WERI-Rb-1 (cell line): ENCODE measurements at regions not wholly inside any gene's neighbourhood (a gene's known extent, or its start where the extent isn't known, plus 50 kb on each side); places are given as distances from the start of the nearest gene placed in this dataset.
A peak's percentile ranks its signal among the peaks of the same experiment; 100 is the strongest.

ENCODE experiments used
- DNase-seq: peaks from one replicate; pipeline ENCODE4 v3.0.0-alpha.2; 2020
- H3K27ac ChIP-seq: fragments of 250-450 bp; sonication (Bioruptor Pico); 2 replicates; pipeline ENCODE4 v1.5.1; 2020; ENCODE audit warnings: mild to moderate bottlenecking, moderate library complexity
- H3K27me3 ChIP-seq: fragments of 250-450 bp; sonication (Bioruptor Pico); 2 replicates; pipeline ENCODE4 v1.5.1; 2021; ENCODE audit warnings: mild to moderate bottlenecking, low read depth, moderate library complexity; ENCODE audit not compliant: insufficient read depth, severe bottlenecking
- H3K36me3 ChIP-seq: fragments of 250-450 bp; sonication (Bioruptor Pico); 2 replicates; pipeline ENCODE4 v1.5.1; 2020; ENCODE audit warnings: mild to moderate bottlenecking, moderate library complexity
- H3K4me3 ChIP-seq: 2 replicates; pipeline ENCODE4 v1.5.1; 2011; ENCODE audit warnings: low read depth, mild to moderate bottlenecking, control low read depth, low read length
- H3K9me3 ChIP-seq: fragments of 250-450 bp; sonication (Bioruptor Pico); 2 replicates; pipeline ENCODE4 v1.5.1; 2021; ENCODE audit warnings: mild to moderate bottlenecking, moderate library complexity; ENCODE audit not compliant: severe bottlenecking
- TF ChIP-seq, protein P1 (sequence below): IDR thresholded peaks from 2 replicates; pipeline ENCODE4 v1.5.1; 2011; ENCODE audit warnings: low read depth, mild to moderate bottlenecking, control low read depth, inconsistent platforms, low read length

DNA sequence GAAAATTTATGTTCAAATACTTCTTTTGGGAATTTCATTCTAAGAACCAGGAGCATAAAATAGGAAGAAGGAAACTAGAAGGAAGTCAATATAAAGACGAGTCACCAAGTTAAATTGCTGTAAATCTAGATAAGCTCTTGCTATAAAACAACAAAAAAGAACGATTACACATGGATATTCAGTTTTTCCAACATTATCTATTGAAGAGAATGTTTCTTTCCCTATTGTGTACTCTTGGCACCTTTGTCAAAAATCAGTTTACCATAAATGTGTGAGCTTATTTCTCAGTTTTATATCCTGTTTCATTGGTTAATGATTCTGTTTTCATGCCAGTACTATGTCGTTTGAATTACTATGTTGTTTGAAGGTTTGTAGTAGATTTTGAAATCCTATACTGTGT is 536.3 kb upstream of the MKI67 start:
- no peak overlapping the region for H3K27ac ChIP-seq
- no peak overlapping the region for H3K4me3 ChIP-seq
- H3K27me3 ChIP-seq = no peaks in the 10 kb centered on the region
- H3K9me3 ChIP-seq = no peaks in the 10 kb centered on the region
- TF ChIP-seq, protein P1, sequence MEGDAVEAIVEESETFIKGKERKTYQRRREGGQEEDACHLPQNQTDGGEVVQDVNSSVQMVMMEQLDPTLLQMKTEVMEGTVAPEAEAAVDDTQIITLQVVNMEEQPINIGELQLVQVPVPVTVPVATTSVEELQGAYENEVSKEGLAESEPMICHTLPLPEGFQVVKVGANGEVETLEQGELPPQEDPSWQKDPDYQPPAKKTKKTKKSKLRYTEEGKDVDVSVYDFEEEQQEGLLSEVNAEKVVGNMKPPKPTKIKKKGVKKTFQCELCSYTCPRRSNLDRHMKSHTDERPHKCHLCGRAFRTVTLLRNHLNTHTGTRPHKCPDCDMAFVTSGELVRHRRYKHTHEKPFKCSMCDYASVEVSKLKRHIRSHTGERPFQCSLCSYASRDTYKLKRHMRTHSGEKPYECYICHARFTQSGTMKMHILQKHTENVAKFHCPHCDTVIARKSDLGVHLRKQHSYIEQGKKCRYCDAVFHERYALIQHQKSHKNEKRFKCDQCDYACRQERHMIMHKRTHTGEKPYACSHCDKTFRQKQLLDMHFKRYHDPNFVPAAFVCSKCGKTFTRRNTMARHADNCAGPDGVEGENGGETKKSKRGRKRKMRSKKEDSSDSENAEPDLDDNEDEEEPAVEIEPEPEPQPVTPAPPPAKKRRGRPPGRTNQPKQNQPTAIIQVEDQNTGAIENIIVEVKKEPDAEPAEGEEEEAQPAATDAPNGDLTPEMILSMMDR = no peak
- no peaks in the 10 kb centered on the region for H3K36me3 ChIP-seq
- no peak for DNase-seq

DNA sequence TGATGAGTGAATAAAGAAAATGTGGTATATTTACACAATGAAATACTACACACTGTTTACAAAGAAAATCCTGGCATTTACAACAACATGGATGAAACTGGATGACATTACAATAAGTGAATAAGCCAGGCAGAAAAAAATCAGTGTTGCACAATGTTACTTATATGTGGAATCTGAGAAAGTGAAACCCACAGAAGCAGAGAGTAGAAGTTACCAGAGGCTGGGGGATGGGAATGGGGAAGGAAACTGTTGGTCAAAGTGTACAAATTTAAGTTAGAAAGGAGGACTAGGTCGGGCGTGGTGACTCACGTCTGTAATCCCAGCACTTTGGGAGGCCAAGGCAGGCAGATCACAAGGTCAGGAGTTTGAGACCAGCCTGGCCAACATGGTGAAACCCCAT is 538.5 kb upstream of the MKI67 start:
- H3K36me3 ChIP-seq = no peaks in the 10 kb centered on the region
- TF ChIP-seq, protein P1 = no peak
- no peak for DNase-seq
- no peak overlapping the region for H3K4me3 ChIP-seq
- no peaks in the 10 kb centered on the region for H3K27me3 ChIP-seq
- H3K27ac ChIP-seq = no peak overlapping the region
- H3K9me3 ChIP-seq = no peaks in the 10 kb centered on the region

DNA sequence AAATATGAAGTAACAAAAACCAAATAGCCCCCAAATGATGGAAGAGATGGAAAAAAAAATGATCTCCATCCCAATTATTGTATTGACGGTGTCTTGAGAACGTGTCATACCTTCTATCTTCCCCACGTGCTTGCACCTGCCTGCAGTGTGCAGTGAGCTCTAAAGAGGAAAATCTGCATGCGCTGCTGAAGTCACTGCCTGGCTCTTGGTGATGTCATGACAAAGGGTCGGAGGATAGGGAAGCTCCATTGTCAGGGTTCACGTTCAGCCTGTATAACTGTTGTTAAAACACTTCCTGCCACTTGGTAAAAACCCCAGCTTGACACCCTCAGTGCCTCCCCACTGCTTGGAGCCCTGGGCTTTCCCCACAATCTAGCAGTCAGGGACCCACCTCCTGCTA is 549.2 kb upstream of the MKI67 start:
- TF ChIP-seq, protein P1 = no peak
- H3K27ac ChIP-seq = no peak overlapping the region
- no peaks in the 10 kb centered on the region for H3K9me3 ChIP-seq
- DNase-seq = no peak
- H3K36me3 ChIP-seq = no peaks in the 10 kb centered on the region
- H3K4me3 ChIP-seq = no peak overlapping the region
- H3K27me3 ChIP-seq = no peaks in the 10 kb centered on the region

DNA sequence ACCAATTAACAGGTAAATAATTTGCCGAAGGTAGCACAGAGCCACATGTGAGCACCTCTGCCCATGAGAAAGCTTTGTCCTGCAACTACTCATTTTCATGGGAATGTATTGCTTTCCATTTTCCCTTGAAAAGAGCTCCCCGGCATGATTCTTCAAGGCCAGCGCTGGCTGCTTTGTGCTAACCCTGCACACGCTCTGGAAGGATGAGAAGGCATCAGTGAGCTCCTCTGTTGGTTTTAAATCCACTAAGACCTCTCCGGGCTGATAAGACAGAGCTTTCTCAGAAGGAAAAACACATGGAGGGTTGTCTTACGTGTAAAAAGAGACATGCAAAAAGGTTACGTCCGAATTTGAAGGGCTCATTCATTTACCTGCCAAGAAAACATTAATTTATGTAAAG is 553.9 kb upstream of the MKI67 start:
- Histone ChIP-seq H3K27me3 (no peaks in the 10 kb centered on the region), H3K36me3 (no peaks in the 10 kb centered on the region), H3K9me3 (no peaks in the 10 kb centered on the region), H3K4me3 (no peak overlapping the region), H3K27ac (no peak overlapping the region)
- TF ChIP-seq, protein P1 = no peak
- no peak for DNase-seq

DNA sequence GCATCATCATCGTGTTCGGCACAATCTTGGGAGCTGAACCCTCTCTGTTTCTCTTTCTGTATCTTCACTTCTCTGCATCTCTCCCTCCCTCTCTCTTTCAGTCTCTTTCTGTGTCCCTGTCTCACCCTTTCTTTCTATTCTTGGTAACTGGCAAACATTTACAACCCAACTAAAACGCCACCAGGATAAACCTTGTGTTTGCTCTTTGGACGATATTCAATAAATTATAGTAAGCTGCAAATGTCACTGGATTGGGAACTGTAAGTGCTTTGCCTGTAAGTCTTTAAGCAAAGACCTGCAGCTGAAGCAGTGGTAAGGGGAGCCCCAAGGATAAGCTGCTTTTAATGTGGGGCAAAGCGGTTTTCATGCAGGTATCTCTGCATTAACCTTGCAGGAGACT is 558.0 kb upstream of the MKI67 start:
- TF ChIP-seq, protein P1 = no peak
- peak; percentile 39 for DNase-seq
- H3K4me3 ChIP-seq = no peak overlapping the region

DNA sequence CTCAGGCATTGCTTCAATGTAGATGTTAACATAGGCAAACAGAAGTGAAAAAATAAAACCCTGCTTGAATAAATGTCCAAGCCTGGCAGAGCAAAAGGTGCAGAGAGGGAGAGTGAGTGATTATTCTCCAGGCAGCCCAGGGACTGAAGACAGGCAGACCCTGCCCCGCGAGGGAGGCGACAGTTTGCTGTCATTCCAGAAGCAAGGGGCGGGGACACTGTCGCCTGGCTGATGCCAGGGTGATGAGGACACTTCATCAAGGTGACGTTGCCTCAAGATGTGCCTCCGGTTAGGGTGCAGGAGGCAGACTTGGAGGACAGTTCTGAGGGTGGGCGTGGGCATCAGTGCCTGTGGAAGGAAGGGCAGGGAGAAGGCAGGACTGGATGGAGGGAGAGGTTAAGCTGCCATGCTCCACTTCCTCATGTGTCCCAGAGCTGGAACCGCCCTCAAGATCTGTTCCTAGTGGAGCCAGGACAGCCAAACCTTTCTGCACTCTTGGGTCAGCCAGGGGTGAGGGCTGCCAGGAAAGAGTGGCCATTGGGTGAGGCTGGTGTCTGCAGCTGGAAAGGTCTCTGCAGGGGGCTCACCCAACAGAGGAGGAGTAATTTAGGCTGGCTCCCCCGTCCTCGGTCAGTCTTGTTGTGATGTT is 560.5 kb upstream of the MKI67 start:
- no peak overlapping the region for H3K27ac ChIP-seq
- no peaks in the 10 kb centered on the region for H3K36me3 ChIP-seq
- H3K9me3 ChIP-seq = no peaks in the 10 kb centered on the region
- DNase-seq = no peak
- H3K27me3 ChIP-seq = no peaks in the 10 kb centered on the region
- no peak overlapping the region for H3K4me3 ChIP-seq
- TF ChIP-seq, protein P1 = no peak

More for the DNA sequence above, 558.0 kb upstream of the MKI67 start:
- Histone ChIP-seq H3K27me3 (no peaks in the 10 kb centered on the region), H3K9me3 (no peaks in the 10 kb centered on the region), H3K36me3 (no peaks in the 10 kb centered on the region), H3K27ac (no peak overlapping the region)
